ENCODE measurements at regions not wholly inside any gene's neighbourhood (a gene's known extent, or its start where the extent isn't known, plus 50 kb on each side); places are given as distances from the start of the nearest gene placed in this dataset.

- TF ChIP-seq CTCF (IDR thresholded peaks at IDR 0.05) (no peak), REST (IDR thresholded peaks at IDR 0.05; ENCODE audit: insufficient read depth in 1 of 2, low read depth in 2 of 2, low read length in 1 of 2) (no peak), TCF7L2 (IDR thresholded peaks at IDR 0.05; ENCODE audit: low read depth, low read length) (no peak), POLR2AphosphoS5 (IDR thresholded peaks at IDR 0.05; ENCODE audit: low read depth, low read length) (no peak), SIN3A (IDR thresholded peaks at IDR 0.05; ENCODE audit: borderline replicate concordance, insufficient read depth, low read depth, low read length) (no peak)
These were observed 146.5 kb upstream of the MEIS2 start for GRCh38 chr15:37246856-37247255.

All from Panc1 (cell line).